ENCODE measurements at regions not wholly inside any gene's neighbourhood (a gene's known extent, or its start where the extent isn't known, plus 50 kb on each side); places are given as distances from the start of the nearest gene placed in this dataset.

DNA sequence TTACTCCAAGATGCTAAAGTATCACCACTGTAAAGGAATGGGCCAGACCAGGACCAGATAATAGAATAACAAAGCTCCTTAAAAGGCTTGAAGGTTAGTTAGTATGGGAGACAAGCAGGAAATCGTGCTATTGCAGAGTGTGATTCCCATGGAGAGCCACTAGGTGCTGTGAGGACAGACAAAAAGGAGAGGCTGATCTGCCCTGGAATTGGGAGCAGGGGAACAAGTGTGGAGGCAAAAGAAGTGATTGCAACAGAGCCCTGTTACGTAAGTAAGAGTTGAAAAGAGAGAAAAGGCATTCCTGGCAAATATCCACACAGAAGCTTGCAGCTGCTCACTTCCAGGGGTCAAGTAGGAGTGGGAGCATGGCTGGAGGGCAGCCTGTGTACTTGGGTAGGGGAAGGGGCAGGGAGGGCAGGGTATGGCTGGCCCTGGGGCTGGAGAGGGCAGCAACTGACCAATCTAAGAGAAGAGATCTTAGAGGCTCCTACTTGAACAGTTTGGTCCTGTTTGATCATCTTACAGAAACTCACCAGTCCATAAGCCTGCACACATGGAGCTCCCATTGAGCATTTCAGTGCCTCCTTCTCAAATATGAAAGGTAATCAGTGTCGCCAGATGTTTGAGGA is 207.7 kb upstream of the GJB5 start:
- Histone ChIP-seq H3K4me1 (ENCODE audit: control insufficient read depth, insufficient read depth, low read length) (no peaks in the 10 kb centered on the region), H3K27ac (ENCODE audit: low read depth, low read length) (no peak overlapping the region), H3K36me3 (ENCODE audit: control insufficient read depth, insufficient read depth, low read length) (no peaks in the 10 kb centered on the region), H3K27me3 (ENCODE audit: control insufficient read depth, insufficient read depth, low read length) (no peaks in the 10 kb centered on the region), H3K4me3 (ENCODE audit: low read length) (no peak overlapping the region), H3K9ac (ENCODE audit: low read length) (no peak overlapping the region)

DNA sequence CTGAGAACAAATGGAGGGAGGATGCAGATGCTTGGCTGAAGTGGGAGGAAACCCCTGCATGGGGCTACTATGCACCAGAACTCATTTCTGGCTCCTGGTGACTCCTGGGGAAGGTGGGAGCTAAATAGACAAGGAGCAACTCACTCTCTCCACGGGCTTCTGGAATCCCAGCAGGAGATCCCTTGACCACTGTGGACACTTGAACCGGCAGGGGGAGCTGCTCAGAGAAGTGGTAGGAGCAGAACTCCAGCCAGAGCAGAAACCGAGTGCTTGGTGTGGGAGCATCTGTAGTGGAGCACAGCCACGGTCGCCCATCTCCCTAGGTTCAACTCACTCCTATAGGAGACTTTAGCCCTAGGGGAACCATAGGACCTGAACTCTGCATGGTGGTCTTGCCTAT is 205.6 kb upstream of the GJB5 start:
- no peak overlapping the region for H3K9ac ChIP-seq (ENCODE audit: low read length)
- no peak overlapping the region for H3K4me3 ChIP-seq (ENCODE audit: low read length)
- no peak overlapping the region for H3K27ac ChIP-seq (ENCODE audit: low read depth, low read length)
- no peaks in the 10 kb centered on the region for H3K27me3 ChIP-seq (ENCODE audit: control insufficient read depth, insufficient read depth, low read length)
- H3K4me1 ChIP-seq (ENCODE audit: control insufficient read depth, insufficient read depth, low read length), result no peaks in the 10 kb centered on the region
- H3K36me3 ChIP-seq (ENCODE audit: control insufficient read depth, insufficient read depth, low read length), result no peaks in the 10 kb centered on the region

DNA sequence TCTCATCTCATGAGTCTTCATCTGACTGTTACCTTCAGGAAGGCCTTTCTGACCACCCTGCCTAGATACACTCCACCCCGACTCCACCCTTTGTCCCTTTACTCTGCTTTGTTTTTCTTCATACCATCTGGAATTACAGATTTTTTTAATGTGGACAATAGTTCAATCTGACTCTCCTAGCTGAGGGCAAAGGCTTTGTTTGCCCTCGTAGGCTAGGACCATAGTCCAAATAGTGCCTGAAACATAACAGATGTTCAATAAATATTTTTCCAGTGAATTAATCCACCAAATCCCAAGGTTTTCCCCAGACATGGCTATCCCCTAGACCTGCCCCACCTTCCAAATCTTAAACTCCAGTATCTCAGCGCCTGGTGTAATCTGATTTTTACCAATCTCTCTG is 176.5 kb upstream of the GJB5 start:
- no peaks in the 10 kb centered on the region for H3K27me3 ChIP-seq (ENCODE audit: control insufficient read depth, insufficient read depth, low read length)
- no peak overlapping the region for H3K27ac ChIP-seq (ENCODE audit: low read depth, low read length)
- H3K4me1 ChIP-seq (ENCODE audit: control insufficient read depth, insufficient read depth, low read length), result no peaks in the 10 kb centered on the region
- no peak overlapping the region for H3K9ac ChIP-seq (ENCODE audit: low read length)
- no peak overlapping the region for H3K4me3 ChIP-seq (ENCODE audit: low read length)
- H3K36me3 ChIP-seq (ENCODE audit: control insufficient read depth, insufficient read depth, low read length), result no peaks in the 10 kb centered on the region

DNA sequence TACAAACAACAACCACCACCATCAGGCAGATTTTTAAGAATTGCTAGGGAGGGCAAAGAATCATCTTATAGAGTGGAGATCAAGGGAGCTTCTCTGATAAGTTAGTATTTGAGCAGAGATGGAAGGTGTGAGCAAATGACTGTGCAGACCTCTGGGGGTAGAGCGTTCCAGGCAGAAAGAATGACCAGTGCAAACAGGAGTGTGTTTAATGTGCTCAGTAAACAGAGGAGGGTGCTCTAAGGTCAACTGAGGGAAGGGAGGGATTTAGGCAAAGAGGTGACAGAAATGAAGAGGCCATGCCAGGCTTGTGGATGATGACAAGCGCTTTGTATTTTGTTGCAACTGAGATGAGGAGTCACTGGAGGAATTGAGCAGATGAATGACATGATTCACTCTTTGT is 172.5 kb upstream of the GJB5 start:
- Histone ChIP-seq H3K4me3 (ENCODE audit: low read length) (no peak overlapping the region), H3K36me3 (ENCODE audit: control insufficient read depth, insufficient read depth, low read length) (no peaks in the 10 kb centered on the region), H3K4me1 (ENCODE audit: control insufficient read depth, insufficient read depth, low read length) (no peaks in the 10 kb centered on the region), H3K27me3 (ENCODE audit: control insufficient read depth, insufficient read depth, low read length) (no peaks in the 10 kb centered on the region), H3K9ac (ENCODE audit: low read length) (no peak overlapping the region), H3K27ac (ENCODE audit: low read depth, low read length) (no peak overlapping the region)

DNA sequence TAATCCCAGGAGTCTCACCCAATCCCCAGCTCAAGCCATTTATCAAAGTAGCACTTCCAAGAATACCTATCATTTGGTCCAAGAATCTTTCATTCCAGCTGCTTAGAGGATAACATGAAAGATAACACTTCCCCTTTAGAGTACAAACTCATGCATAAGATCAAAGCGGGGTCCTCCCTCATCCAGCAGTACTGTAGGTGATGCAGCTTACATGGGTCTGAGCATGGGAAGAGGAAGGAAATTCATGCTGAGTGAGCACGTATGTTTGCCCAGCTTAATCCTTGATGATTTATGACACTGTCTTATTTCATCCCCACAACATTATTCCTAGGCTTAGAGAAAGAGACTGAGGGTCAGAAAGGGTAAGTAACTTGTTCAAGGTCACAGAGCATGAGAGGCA is 167.1 kb upstream of the GJB5 start:
- no peaks in the 10 kb centered on the region for H3K36me3 ChIP-seq (ENCODE audit: control insufficient read depth, insufficient read depth, low read length)

DNA sequence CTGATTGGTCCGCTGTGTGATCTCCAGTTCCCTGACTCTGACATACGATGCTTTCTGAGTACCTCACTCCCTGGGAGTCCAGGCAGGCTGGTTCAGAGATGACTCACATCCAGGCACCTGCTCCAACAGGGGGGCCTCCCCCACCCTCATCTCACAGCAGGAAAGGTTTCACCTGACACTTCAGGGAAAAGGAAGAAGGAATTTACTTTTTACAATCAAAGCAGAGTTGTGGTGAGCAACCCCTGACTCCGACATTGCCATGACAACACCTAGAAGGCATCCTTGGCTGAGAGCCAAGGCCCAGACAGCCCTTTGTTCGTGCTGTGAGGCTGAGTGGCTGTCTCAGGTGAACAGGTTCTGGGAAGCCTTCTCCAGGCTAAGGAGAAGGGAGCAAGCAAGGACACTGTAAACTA is 164.6 kb upstream of the GJB5 start:
- no peaks in the 10 kb centered on the region for H3K36me3 ChIP-seq (ENCODE audit: control insufficient read depth, insufficient read depth, low read length)
- no peaks in the 10 kb centered on the region for H3K4me1 ChIP-seq (ENCODE audit: control insufficient read depth, insufficient read depth, low read length)
- H3K27ac ChIP-seq (ENCODE audit: low read depth, low read length), result no peak overlapping the region
- no peaks in the 10 kb centered on the region for H3K27me3 ChIP-seq (ENCODE audit: control insufficient read depth, insufficient read depth, low read length)
- H3K9ac ChIP-seq (ENCODE audit: low read length), result no peak overlapping the region
- H3K4me3 ChIP-seq (ENCODE audit: low read length), result no peak overlapping the region

More for the DNA sequence above, 167.1 kb upstream of the GJB5 start:
- H3K4me1 ChIP-seq (ENCODE audit: control insufficient read depth, insufficient read depth, low read length), result no peaks in the 10 kb centered on the region
- no peak overlapping the region for H3K4me3 ChIP-seq (ENCODE audit: low read length)
- H3K9ac ChIP-seq (ENCODE audit: low read length), result no peak overlapping the region
- H3K27me3 ChIP-seq (ENCODE audit: control insufficient read depth, insufficient read depth, low read length), result no peaks in the 10 kb centered on the region
- no peak overlapping the region for H3K27ac ChIP-seq (ENCODE audit: low read depth, low read length)

DNA sequence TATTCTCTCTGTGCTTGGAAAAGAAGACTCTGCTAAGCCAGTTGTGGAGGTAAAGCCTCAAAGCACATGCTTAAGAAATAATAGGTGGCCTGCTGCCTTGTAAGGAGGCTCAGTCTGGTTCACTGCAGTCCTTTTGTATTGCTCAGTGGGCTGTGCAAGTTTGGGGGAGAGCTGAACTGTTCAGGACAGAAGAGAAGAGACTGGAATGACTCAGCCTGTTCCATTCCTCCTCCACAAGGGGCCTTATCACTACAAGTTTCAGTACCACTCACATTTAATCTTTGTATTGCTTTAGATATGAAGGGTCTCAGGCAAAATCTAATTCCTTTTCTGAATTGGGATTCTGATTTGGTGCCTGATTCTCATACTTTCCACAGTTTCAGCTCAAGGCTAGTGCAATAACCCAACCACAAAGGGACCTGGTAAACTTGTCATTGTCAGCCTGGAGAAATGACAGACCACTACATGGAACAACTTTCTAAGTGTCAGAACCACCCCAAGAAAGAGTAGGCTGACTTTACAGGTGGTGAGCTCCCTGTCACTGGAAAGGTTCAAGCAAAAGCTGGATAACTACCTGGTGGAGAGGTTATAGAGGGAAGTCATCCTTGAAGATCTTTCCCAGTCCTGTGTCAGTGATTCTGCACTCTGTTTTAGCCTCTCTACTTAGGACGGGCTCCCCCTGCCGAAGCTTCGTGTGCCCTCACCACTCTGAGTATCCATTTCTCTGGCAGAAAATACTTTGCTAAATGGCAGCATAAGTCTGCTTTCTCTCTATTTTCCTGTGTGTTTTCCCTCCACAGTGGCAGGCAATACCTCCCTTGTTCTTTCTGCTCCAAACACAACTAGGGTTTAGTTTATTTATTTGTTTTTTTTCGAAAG is 162.9 kb upstream of the GJB5 start:
- Histone ChIP-seq H3K27me3 (ENCODE audit: control insufficient read depth, insufficient read depth, low read length) (no peaks in the 10 kb centered on the region), H3K27ac (ENCODE audit: low read depth, low read length) (no peak overlapping the region)

DNA sequence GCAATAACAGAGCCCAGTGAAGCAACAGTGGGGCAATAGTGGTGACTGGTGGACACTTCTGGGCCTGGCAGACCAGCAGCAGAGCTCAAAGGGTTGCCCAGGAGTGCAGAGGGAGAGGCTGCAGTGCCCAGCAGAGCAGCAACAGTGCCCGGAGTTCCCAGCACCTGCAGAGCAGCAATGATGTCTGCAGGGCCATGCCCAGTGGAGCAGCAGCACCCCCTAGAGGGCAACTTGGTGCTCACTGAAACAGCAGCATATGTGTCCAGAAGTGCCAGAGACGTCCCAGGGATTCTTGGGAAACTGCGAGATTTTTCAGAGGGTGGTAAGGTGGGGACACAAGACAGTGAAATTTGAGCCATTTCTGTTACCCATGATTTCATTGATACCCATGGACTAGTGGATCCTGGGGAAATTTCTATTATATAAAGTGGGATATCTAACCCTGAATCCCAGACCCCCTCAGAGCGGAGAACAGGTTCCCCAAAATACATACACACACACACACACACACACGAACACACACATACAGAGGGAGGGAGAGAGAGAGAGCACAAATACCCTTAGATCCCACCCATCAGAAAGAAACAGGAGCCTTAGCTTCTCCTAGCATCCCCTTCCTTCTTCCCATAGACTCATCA is 156.9 kb upstream of the GJB5 start:
- no peak overlapping the region for H3K4me3 ChIP-seq (ENCODE audit: low read length)
- no peak overlapping the region for H3K27ac ChIP-seq (ENCODE audit: low read depth, low read length)
- no peaks in the 10 kb centered on the region for H3K36me3 ChIP-seq (ENCODE audit: control insufficient read depth, insufficient read depth, low read length)
- H3K27me3 ChIP-seq (ENCODE audit: control insufficient read depth, insufficient read depth, low read length), result no peaks in the 10 kb centered on the region
- no peaks in the 10 kb centered on the region for H3K4me1 ChIP-seq (ENCODE audit: control insufficient read depth, insufficient read depth, low read length)
- H3K9ac ChIP-seq (ENCODE audit: low read length), result no peak overlapping the region

More for the DNA sequence above, 162.9 kb upstream of the GJB5 start:
- Histone ChIP-seq H3K4me3 (ENCODE audit: low read length) (no peak overlapping the region), H3K4me1 (ENCODE audit: control insufficient read depth, insufficient read depth, low read length) (no peaks in the 10 kb centered on the region), H3K36me3 (ENCODE audit: control insufficient read depth, insufficient read depth, low read length) (no peaks in the 10 kb centered on the region), H3K9ac (ENCODE audit: low read length) (no peak overlapping the region)

DNA sequence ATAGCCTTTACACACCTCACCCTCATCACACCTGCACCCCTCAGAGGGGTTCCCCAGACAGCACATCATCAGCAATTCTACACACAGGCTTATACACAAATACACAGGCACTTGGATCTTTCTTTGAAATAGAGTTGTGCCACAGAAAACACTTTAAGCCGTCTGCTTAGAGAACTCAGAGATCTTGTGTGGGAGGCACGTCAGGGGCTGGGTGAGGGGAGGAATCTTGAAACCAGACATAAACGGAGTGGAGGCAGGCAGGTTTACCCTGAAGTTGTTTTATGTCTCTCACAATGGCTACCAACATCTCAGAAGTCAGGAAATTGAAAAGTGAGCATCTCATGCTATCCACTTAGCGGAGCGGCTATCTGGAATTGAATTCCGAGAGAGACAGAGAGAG is 151.9 kb upstream of the GJB5 start:
- H3K9ac ChIP-seq (ENCODE audit: low read length), result no peak overlapping the region
- H3K27me3 ChIP-seq (ENCODE audit: control insufficient read depth, insufficient read depth, low read length), result no peaks in the 10 kb centered on the region
- H3K27ac ChIP-seq (ENCODE audit: low read depth, low read length), result no peak overlapping the region
- H3K36me3 ChIP-seq (ENCODE audit: control insufficient read depth, insufficient read depth, low read length), result no peaks in the 10 kb centered on the region
- H3K4me1 ChIP-seq (ENCODE audit: control insufficient read depth, insufficient read depth, low read length), result no peaks in the 10 kb centered on the region
- no peak overlapping the region for H3K4me3 ChIP-seq (ENCODE audit: low read length)

DNA sequence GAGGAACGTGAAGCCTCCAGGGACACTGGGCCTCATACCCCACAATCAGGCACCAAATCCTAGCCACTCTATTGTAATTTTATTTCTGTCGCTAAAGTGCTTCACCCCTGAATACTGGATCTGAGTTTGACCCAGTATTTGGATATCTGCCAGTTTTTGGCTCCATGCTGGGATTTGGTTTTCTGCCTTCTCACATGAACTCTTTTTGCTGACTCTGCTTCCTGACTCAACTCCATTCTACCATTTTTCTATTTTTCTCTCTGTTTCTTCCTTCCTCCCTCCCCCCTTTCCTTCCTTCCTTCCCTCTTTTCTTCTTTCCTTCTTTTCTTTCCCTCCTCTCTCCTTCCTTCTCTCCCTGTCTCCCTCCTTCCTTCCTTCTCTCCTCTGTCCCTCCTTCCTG is 151.3 kb upstream of the GJB5 start:
- Histone ChIP-seq H3K27ac (ENCODE audit: low read depth, low read length) (no peak overlapping the region), H3K36me3 (ENCODE audit: control insufficient read depth, insufficient read depth, low read length) (no peaks in the 10 kb centered on the region), H3K4me1 (ENCODE audit: control insufficient read depth, insufficient read depth, low read length) (no peaks in the 10 kb centered on the region), H3K27me3 (ENCODE audit: control insufficient read depth, insufficient read depth, low read length) (no peaks in the 10 kb centered on the region), H3K9ac (ENCODE audit: low read length) (no peak overlapping the region), H3K4me3 (ENCODE audit: low read length) (no peak overlapping the region)

DNA sequence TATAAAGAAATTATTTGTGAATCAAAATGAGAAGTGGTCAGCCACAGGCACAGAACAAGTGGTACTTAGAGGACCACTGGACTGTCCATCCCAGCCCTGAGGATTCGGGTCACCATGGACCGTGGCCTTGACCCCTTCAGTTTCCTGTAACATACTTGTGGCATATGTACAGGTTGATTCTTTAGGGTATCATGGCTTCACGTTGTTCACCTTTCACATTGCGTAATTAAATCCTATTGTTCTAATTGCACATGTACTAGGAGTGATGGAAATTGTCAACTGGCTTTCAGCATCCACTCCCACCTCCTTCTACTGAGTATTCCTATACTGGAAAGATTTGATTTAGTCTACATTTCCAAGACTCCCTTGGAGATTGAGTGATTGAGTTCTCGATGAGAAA is 148.3 kb upstream of the GJB5 start:
- Histone ChIP-seq H3K27me3 (ENCODE audit: control insufficient read depth, insufficient read depth, low read length) (no peaks in the 10 kb centered on the region), H3K36me3 (ENCODE audit: control insufficient read depth, insufficient read depth, low read length) (no peaks in the 10 kb centered on the region), H3K9ac (ENCODE audit: low read length) (no peak overlapping the region), H3K4me1 (ENCODE audit: control insufficient read depth, insufficient read depth, low read length) (no peaks in the 10 kb centered on the region), H3K27ac (ENCODE audit: low read depth, low read length) (no peak overlapping the region), H3K4me3 (ENCODE audit: low read length) (no peak overlapping the region)

DNA sequence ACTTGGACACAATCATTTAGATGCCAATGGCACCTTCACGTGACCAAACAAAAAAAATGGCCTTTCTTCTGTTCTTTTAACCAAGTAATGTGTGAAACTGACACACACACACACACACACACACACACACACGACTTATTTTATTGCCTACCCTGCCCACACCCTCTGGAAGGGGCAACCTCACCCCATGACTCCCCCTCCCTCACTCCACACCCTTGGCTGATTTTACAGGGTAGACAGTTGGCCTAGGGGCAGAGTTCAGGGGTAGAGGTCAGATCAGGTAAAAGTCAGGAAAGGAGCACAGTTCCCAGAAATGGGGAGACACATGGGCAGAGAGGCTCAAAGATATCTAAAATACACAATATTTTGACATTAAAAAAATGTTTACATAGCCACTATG is 144.8 kb upstream of the GJB5 start:
- Histone ChIP-seq H3K4me1 (ENCODE audit: control insufficient read depth, insufficient read depth, low read length) (no peaks in the 10 kb centered on the region), H3K4me3 (ENCODE audit: low read length) (no peak overlapping the region), H3K36me3 (ENCODE audit: control insufficient read depth, insufficient read depth, low read length) (no peaks in the 10 kb centered on the region), H3K27me3 (ENCODE audit: control insufficient read depth, insufficient read depth, low read length) (no peaks in the 10 kb centered on the region), H3K9ac (ENCODE audit: low read length) (no peak overlapping the region), H3K27ac (ENCODE audit: low read depth, low read length) (no peak overlapping the region)

All from rectal smooth muscle tissue (tissue), 1 donor.